ENCODE measurements at regions not wholly inside any gene's neighbourhood (a gene's known extent, or its start where the extent isn't known, plus 50 kb on each side); places are given as distances from the start of the nearest gene placed in this dataset.
"Not testable (repeated sequence)": the region's sequence is repeated elsewhere in the genome, so short reads cannot be mapped to it uniquely, and the experiment has no call there.

DNA sequence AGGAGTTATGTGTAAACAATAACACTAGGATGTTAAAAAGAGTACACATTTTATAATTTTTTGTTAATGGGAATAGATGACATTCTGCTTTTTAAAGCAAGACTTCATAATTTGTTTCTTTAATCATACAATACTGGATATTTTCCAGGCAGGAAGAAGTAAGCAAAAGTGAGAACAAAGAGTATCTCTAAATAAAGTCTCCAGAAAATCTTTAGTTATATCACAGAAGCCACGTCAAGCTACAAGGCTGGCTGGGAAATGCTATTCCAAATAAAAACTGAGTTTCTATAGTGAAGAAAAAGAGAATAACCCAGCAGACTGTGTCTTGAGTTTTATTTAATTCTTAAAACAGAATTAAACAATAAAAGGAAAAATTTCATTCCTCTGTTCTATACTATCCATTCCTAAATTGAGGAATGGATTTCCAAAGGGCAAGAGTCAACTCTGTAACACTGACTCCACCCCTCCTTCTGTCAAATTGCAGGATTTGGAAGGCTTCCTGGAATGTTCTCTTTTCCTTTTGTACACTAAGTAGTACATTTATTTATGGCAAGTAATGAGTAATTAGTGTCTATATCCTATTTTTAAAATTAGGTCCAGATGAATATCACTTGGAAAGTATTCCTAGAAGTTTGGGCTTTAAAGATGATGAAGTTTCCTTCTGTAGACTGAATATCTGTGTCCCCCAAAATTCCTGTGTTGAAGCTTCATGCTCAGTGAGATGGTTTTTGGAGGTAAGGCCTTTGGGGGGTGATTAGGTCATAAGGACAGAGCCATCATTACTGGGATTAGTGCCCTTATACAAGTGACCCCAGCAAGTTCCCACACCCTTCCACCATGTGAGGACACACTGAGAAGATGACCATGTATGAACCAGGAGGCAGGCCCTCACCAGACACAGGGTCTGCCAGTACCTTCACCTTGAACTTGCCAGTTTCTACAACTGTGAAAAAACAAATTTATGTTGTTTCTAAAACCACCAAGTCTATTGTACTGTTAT is 290.9 kb downstream of the CRPPA start:
- no peak for DNase-seq

GRCh38 chr7:16129431-16130110 is 291.8 kb downstream of the CRPPA start:
- DNase-seq = no peak

- no peak for DNase-seq
These were observed 298.1 kb downstream of the CRPPA start for GRCh38 chr7:16123117-16123770.

GRCh38 chr7:16121876-16122390 is 299.4 kb downstream of the CRPPA start:
- DNase-seq = no peak

- DNase-seq = no peak
These were observed 306.0 kb downstream of the CRPPA start for GRCh38 chr7:16115374-16115773.

- DNase-seq = peak in 1 of 2 experiments; percentile 32
These were observed 306.7 kb downstream of the CRPPA start for GRCh38 chr7:16114633-16115032.

- DNase-seq = no peak
These were observed 307.3 kb downstream of the CRPPA start for GRCh38 chr7:16114071-16114470.

DNA sequence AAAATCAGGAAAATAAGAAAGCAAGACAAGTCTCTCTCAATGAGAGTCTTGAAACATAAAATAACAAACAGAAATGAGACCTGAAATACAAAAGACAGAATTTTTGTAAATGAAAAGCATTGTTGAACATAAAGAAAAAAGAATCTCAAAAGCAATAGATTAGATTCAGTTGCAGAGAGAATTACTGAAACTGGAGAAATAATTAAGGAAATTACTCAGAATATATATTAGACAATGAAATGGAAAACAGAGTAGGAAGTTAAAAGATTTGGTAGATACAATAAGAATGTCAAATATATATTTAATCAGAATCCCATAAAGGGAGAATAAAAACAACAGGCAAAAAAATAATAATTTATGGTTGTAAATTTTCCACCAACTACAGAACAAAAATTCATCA is 308.3 kb downstream of the CRPPA start:
- DNase-seq = no peak

GRCh38 chr7:16106869-16107268 is 314.5 kb downstream of the CRPPA start:
- no peak for DNase-seq

DNA sequence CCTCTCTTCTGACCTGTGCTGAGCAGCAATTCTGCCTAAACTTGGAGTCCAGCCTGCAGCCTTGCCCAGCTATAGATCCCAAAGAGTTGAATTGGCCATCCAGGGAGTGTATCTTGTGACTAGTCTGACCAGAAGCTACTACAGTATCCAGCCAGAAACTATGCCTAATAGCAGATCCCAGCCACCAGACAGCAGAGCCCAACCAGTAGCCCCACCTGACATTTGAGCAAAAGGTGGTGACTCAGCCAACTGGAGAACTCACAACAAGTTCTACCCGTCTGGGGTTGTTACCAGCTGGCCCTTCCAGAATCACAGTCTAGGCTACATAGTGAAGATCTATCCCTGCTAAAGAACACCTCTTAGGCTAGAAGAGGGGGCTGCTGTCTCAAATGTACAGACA is 315.0 kb downstream of the CRPPA start:
- no peak for DNase-seq

DNA sequence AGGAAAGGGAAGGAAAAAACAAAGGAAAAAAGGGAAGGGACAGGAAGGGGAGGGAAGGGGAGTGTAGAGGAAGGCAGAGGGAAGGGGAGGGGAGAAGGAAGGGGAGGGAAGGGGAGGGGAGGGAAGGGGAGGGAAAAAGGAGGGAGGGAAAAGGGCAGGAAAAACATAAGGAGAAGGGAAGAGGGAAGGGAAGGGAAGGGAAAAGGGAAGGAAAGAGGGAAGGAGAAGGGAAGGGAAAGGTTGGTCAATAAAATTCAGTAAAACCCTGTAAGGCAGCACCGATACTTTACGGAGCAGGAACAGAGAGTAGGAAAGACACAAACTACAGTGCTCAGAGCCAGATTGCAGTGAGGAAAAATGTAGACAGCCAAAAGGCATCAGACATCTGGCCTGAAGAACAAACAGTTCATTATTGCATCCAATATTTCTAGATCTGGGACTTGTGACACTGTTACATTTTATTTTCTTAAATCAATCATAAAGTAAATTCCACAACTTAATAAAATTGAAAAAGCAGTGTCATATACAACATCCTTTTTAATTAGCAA is 322.0 kb downstream of the CRPPA start:
- no peak for DNase-seq

DNA sequence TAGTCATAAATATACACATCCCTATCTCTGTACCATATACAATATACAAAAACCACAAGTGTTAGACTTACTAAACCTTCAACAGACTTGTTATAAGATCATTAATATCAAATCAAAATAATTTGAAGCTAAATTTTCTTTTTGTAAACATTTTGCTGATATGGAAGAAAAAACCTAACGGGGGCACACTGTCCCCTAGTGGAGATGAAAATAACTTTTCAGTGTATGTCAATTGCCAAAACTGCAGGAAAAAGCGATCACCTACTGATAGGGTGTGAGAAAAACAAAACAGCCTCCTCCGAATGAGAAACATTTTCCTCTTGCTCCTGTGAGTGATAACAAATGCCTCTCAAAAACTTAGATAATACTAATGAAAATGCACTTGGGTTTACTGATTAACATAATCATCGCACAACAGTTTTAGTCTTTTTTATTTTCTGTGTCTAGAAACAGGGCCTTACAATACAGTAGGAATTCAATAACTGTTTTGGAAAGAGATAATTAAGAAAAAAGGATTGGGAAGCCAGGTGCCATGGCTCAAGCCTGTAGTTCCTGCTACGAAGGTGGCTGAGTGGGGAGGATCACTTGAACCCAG is 322.7 kb downstream of the CRPPA start:
- DNase-seq = peak in 1 of 2 experiments; percentile 13

GRCh38 chr7:16098058-16098457 is 323.3 kb downstream of the CRPPA start:
- no peak for DNase-seq

DNA sequence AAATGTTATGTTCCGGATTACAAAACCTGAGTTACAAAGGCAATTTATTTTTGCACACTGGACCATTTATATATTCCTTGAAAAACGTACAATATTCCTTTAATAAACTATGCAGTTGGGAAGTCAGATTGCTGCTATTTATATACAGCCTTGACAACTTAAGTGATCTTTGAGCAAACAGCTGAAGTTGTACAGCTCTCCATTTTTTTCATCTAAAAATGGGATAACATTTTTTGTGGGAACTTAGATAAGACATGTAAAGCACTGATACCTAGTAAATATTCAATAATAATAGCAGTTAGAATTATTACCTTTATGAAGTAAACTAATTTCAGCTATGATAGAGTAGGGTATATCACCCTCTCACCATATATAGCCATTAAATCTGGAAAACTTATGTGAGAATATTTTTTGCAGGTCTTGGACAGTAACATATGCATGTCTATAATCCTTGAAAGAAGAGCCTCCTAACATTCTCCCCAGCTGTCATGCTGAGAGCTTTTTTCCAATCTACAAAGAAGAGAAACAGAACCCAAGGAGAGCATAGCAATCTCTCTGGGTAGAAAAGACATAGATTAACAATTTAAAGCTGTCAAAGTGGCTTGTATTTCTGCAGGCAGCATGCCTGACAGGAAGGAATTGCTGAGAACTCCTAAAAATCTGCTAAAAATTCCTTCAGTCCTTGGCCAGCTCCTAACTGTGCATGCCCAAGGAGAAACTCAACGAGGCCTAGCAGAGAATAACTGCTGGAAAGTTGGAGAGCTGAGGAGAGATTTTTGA is 326.0 kb downstream of the CRPPA start:
- no peak for DNase-seq

- no peak for DNase-seq
These were observed 326.7 kb downstream of the CRPPA start for GRCh38 chr7:16094651-16095050.

DNA sequence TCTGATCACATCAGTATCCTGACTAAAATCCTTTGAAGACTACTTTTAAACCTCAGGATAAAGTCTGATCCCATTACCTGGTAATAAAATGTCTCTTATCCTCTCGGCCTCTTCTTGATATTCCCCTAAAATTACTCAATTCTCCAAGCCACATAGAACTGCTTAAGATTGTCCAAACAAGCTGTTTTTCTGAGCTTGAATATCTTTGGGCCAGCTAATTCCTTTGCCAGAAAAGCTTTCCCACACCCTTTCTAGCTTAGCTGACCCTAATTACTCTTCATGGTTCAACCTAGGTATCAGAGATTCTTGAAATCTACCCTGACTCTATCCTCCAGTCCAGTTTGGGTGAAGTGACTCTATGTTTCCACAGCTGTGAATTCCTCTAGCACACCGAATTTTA is 328.6 kb downstream of the CRPPA start:
- no peak for DNase-seq

DNA sequence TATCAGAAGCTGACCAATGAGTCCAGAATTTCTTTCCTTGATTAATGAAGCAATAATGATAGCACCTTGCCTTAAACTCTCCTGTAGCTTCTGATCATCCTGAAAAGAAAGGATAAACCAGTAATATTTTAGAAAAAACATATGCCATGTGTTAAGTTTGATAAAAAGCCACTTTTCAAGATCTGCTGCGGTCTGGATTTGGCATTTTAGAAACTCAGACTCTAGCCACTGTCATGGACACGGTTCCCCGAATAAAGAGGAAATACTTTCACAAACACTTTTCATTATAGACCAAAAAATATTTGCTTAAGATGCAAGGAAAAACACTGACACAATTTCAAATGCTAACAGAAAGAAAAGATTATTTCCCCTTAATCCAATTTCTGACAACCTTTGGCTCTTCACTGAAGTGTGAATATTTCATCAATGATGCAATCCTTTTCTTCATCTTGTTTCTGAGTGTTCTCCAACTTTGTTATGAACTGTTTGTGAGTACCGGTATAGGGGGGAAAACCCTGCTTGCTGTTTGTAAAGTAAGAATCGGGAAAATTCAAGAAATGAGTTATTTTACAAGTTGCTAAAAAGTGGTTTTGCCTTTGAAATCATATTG is 329.5 kb downstream of the CRPPA start:
- DNase-seq = no peak

DNA sequence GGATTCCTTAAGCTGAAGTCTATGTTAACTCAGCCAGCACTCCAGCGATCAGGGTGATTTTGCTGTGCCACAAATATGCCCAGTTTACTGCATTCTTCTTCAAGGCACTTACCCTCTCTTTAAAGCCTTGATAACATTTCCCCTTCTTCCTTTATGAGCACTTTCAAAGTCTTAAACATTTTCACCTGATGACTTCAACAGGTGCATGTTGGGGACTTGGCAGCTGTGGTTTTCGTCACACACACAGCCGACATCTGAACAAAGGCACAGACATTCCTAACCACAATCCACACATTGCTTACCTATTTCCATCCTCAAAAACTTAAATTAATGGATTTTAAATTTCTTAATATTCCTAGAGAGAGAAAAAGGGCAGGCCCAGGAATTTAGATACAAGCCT is 331.5 kb downstream of the CRPPA start:
- DNase-seq = no peak

GRCh38 chr7:16089191-16089590 is 332.1 kb downstream of the CRPPA start:
- no peak for DNase-seq

- DNase-seq = no peak
These were observed 334.6 kb downstream of the CRPPA start for GRCh38 chr7:16086743-16087142.

DNA sequence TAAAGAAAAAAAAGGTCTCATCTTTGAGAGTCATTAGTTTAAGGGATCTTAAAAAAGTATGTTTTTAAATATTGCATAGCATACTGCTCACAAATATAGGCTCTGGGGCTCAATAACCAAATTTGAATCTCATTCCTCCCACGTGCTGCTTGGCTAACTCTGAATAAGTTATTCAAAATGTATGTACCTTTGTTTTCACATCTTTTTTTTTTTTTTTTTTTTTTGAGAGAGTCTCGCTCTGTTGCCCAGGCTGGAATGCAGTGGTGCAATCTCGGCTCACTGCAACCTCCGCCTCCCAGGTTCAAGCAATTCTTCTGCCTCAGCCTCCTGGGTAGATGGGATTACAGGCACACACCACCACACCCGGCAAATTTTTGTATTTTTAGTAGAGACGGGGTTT is 335.6 kb downstream of the CRPPA start:
- not testable (repeated sequence) for DNase-seq

Data from Kasumi-1 (cell line).